ENCODE measurements at regions not wholly inside any gene's neighbourhood (a gene's known extent, or its start where the extent isn't known, plus 50 kb on each side); places are given as distances from the start of the nearest gene placed in this dataset.

DNA sequence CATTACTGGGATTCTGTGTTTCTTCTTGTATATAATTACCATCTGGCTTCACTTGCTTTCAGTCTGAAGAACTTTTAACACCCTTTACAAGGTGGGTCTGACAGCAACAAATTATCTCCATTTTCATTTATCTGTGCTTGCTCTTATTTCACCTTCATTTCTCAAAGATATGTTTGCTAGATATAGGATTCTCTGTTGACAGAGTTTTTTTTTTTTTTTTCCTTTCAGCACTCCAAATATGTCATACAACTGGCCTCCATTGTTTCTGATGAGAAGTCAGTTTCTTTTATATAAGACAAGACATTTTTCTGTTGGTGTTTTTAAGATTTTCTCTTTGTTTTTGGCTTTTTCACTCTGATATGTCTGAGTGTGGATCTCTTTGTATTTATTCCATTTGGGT is 59.3 kb upstream of the TACR1 start:
- Histone ChIP-seq H3K27me3 (ENCODE audit: insufficient read depth, low read depth, severe bottlenecking) (no peaks in the 10 kb centered on the region), H3K4me3 (ENCODE audit: low read depth, low read length) (no peak overlapping the region), H3K9me3 (ENCODE audit: severe bottlenecking) (peaks cover 5% of the 10 kb centered on the region), H3K27ac (no peak overlapping the region), H3K36me3 (no peaks in the 10 kb centered on the region)
- no peak for TF ChIP-seq CTCF (IDR thresholded peaks at IDR 0.05; ENCODE audit: low read depth, low read length)
- no peak for DNase-seq

GRCh38 chr2:75256485-75256884 is 57.2 kb upstream of the TACR1 start:
- no peak for DNase-seq
- Histone ChIP-seq H3K27me3 (ENCODE audit: insufficient read depth, low read depth, severe bottlenecking) (peaks cover 12% of the 10 kb centered on the region), H3K36me3 (no peaks in the 10 kb centered on the region), H3K27ac (no peak overlapping the region), H3K4me3 (ENCODE audit: low read depth, low read length) (no peak overlapping the region), H3K9me3 (ENCODE audit: severe bottlenecking) (peaks cover 5% of the 10 kb centered on the region)
- no peak for TF ChIP-seq CTCF (IDR thresholded peaks at IDR 0.05; ENCODE audit: low read depth, low read length)

- no peak for DNase-seq
- no peak overlapping the region for H3K4me3 ChIP-seq (ENCODE audit: low read depth, low read length)
- H3K36me3 ChIP-seq, result no peaks in the 10 kb centered on the region
- H3K9me3 ChIP-seq (ENCODE audit: severe bottlenecking), result peaks cover 17% of the 10 kb centered on the region
- TF ChIP-seq CTCF (IDR thresholded peaks at IDR 0.05; ENCODE audit: low read depth, low read length), result no peak
- no peak overlapping the region for H3K27ac ChIP-seq
- H3K27me3 ChIP-seq (ENCODE audit: insufficient read depth, low read depth, severe bottlenecking), result peaks cover 29% of the 10 kb centered on the region
Observed at GRCh38 chr2:75253526-75253925, 54.2 kb upstream of the TACR1 start.

DNA sequence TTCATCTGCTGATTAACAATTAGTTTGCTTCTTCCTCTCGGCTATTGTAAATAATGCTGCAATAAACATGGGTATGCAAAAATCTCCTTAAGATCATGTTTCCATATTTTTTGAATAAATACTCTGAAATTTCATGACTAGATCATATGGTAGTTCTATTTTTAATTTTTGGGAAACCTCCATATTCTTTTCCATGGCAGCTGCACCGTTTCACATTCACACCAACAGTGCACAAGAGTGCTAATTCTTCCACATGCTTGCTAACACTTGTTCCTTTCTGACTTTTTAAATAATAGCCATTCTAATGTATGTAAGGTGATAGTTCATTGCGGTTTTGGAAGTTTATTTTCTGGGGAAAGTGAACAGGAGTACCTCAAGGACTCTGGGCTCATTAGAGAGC is 52.6 kb upstream of the TACR1 start:
- no peak for TF ChIP-seq CTCF (IDR thresholded peaks at IDR 0.05; ENCODE audit: low read depth, low read length)
- H3K9me3 ChIP-seq (ENCODE audit: severe bottlenecking), result peaks cover 17% of the 10 kb centered on the region
- peaks cover 29% of the 10 kb centered on the region for H3K27me3 ChIP-seq (ENCODE audit: insufficient read depth, low read depth, severe bottlenecking)
- no peak overlapping the region for H3K4me3 ChIP-seq (ENCODE audit: low read depth, low read length)
- no peaks in the 10 kb centered on the region for H3K36me3 ChIP-seq
- no peak for DNase-seq
- H3K27ac ChIP-seq, result no peak overlapping the region

Measured in WERI-Rb-1 (cell line).